ENCODE measurements at regions not wholly inside any gene's neighbourhood (a gene's known extent, or its start where the extent isn't known, plus 50 kb on each side); places are given as distances from the start of the nearest gene placed in this dataset.
"Not testable (repeated sequence)": the region's sequence is repeated elsewhere in the genome, so short reads cannot be mapped to it uniquely, and the experiment has no call there.

DNA sequence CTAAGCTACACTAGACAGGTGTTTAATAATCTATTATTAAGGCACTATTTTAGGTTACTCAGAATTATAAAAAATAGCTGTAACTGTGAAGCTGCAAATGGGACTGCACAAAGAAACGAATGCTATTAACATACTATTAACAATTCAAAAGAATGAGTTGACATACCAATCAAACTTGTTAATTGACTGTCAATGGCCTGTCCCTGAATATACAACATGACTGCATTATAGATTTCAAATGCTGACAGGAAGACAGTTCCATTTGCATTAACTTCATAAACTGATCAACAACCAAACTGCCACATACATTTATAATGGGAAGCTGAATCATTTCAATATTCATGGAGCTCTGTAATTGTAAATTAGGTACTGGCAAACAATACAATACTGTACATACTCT, 169.0 kb upstream of the NANOGP8 start:
- no peak overlapping the region for H3K4me3 ChIP-seq (ENCODE audit: low read depth, low read length)
- TF ChIP-seq, protein P1, sequence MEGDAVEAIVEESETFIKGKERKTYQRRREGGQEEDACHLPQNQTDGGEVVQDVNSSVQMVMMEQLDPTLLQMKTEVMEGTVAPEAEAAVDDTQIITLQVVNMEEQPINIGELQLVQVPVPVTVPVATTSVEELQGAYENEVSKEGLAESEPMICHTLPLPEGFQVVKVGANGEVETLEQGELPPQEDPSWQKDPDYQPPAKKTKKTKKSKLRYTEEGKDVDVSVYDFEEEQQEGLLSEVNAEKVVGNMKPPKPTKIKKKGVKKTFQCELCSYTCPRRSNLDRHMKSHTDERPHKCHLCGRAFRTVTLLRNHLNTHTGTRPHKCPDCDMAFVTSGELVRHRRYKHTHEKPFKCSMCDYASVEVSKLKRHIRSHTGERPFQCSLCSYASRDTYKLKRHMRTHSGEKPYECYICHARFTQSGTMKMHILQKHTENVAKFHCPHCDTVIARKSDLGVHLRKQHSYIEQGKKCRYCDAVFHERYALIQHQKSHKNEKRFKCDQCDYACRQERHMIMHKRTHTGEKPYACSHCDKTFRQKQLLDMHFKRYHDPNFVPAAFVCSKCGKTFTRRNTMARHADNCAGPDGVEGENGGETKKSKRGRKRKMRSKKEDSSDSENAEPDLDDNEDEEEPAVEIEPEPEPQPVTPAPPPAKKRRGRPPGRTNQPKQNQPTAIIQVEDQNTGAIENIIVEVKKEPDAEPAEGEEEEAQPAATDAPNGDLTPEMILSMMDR (IDR thresholded peaks at IDR 0.05; ENCODE audit: low read depth, low read length) = no peak
- no peaks in the 10 kb centered on the region for H3K9me3 ChIP-seq
- no peaks in the 10 kb centered on the region for H3K36me3 ChIP-seq
- no peaks in the 10 kb centered on the region for H3K27me3 ChIP-seq
- H3K4me1 ChIP-seq = peaks cover 3% of the 10 kb centered on the region
- DNase-seq = no peak

DNA sequence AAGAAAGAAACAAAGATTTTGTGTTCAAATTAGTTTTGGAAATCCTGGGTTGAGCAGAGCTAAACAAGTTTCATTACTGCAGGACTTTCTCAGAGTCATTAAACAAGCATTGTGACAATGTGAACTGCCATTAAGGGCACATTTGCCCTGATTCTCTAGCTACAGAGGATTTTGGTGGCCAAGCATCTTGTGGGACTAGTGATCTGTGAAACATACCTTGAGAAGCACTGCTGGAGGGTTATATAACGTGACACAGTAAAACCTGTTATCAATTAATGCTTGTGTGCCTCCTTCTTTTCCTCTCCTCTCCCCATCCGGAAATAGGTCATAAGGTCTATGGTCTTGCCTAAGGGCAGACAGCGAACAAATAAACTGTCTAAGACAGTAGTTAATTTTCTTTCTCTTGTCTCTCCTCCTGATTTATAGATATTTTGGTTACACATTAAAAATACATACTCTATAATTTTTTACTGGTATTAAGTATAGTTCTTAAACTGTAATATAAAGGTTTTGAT, 167.3 kb upstream of the NANOGP8 start:
- no peaks in the 10 kb centered on the region for H3K9me3 ChIP-seq
- H3K4me3 ChIP-seq (ENCODE audit: low read depth, low read length) = no peak overlapping the region
- no peaks in the 10 kb centered on the region for H3K27me3 ChIP-seq
- H3K36me3 ChIP-seq = no peaks in the 10 kb centered on the region
- DNase-seq = no peak
- TF ChIP-seq, protein P1 (IDR thresholded peaks at IDR 0.05; ENCODE audit: low read depth, low read length) = no peak
- H3K4me1 ChIP-seq = peaks cover 3% of the 10 kb centered on the region

DNA sequence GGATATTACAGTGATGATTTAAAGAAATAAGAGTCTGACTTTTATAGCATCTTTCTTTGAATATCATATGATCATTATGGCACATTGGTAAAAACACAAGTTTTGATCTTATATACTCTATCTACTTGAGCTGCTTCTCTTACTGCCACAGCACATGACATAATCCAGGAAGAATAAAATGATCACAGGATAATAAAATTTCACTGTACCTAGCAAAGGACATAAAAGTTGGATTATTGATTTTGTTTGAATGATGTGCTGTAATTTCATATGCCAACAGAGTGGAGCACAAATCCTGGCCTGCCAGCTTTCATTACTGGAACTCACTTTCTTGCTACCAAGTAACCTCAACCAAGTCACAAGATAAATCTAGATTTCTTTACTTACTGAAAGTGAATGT, 162.1 kb upstream of the NANOGP8 start:
- no peak overlapping the region for H3K4me3 ChIP-seq (ENCODE audit: low read depth, low read length)
- TF ChIP-seq, protein P1 (IDR thresholded peaks at IDR 0.05; ENCODE audit: low read depth, low read length) = no peak
- H3K36me3 ChIP-seq = no peaks in the 10 kb centered on the region
- no peaks in the 10 kb centered on the region; the same call in 1 of the 2 replicates for H3K4me1 ChIP-seq
- no peaks in the 10 kb centered on the region for H3K27me3 ChIP-seq
- no peaks in the 10 kb centered on the region for H3K9me3 ChIP-seq
- DNase-seq = no peak

DNA sequence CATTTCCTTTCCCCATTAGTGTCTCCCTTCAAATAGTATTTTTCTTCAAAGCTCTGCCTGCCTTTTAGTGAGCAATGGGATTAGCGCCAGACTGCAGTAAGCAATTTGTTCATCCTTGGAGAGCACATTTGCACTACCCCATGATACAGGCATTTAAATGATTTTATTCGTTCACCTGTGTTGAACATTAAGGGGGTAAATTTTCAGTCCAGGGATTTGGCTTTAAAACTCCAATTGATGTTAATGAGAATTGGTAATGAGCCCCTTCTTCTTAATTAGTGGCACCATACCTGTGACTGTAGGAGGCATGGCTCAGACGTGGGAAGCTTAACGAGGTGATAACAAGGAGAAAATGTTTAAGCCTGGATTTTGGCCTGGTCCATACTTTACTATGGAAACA, 161.4 kb upstream of the NANOGP8 start:
- TF ChIP-seq, protein P1 (IDR thresholded peaks at IDR 0.05; ENCODE audit: low read depth, low read length) = no peak
- no peak for DNase-seq
- no peak overlapping the region for H3K4me3 ChIP-seq (ENCODE audit: low read depth, low read length)
- no peaks in the 10 kb centered on the region for H3K9me3 ChIP-seq
- H3K36me3 ChIP-seq = no peaks in the 10 kb centered on the region
- H3K27me3 ChIP-seq = no peaks in the 10 kb centered on the region
- H3K4me1 ChIP-seq = no peaks in the 10 kb centered on the region; the same call in 1 of the 2 replicates

DNA sequence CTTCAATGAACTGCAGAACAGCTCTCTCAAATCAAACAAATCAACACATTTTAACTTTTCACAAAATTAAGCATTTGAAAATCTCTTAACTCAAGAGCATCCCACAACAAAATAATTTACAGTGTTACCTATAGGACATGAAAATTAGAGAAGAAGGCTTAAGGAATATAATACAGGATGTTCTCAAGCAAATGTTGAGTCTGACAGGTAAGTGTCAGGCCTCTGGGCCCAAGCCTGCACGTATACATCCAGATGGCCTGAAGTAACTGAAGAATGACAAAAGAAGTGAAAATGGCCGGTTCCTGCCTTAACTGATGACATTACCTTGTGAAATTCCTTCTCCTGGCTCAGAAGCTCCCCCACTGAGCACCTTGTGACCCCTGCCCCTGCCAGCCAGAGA, 160.6 kb upstream of the NANOGP8 start:
- not testable (repeated sequence) for H3K27me3 ChIP-seq

DNA sequence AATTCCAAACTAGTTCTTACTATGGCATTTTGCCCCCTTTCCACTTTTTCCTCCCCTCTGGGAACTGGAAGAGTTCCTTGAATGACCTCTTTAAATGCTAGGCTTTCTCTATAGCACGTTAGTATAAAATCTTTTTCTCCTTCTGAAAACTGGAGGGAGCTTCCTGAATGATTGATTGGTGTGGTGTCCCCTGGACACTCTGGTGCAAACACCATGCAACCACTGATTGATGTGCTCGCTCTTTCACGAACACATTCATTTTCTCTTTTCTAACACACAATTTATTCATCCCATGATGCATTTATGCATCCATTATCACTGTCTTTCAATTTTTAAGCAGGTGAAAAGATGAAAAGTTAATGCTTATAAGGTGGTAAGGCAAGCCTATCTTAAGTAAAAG, 159.1 kb upstream of the NANOGP8 start:
- H3K36me3 ChIP-seq = no peaks in the 10 kb centered on the region
- no peak for DNase-seq
- no peaks in the 10 kb centered on the region for H3K27me3 ChIP-seq
- H3K4me1 ChIP-seq = no peaks in the 10 kb centered on the region; the same call in 1 of the 2 replicates
- H3K9me3 ChIP-seq = no peaks in the 10 kb centered on the region
- TF ChIP-seq, protein P1 (IDR thresholded peaks at IDR 0.05; ENCODE audit: low read depth, low read length) = no peak
- H3K4me3 ChIP-seq (ENCODE audit: low read depth, low read length) = no peak overlapping the region

More for the DNA sequence above, 160.6 kb upstream of the NANOGP8 start:
- not testable (repeated sequence) for DNase-seq; H3K4me3 ChIP-seq (ENCODE audit: low read depth, low read length); H3K36me3 ChIP-seq; H3K9me3 ChIP-seq; H3K4me1 ChIP-seq

DNA sequence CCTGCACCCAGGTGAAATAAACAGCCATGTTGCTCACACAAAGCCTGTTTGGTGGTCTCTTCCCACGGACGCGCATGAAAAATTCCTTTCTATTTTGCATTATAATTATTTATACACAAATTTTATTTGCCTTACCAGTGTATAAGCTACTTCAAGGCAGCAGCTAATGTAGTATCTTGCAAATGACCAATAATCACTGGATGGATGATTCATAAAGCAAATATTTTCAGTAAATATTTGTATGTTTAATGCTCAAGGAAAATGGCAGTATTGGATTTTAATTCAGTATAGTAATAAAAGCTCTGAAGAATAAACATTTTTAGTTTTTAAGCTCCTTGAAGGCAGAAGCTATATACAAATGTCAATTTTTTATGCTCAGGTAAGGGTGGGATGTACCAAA, 158.7 kb upstream of the NANOGP8 start:
- TF ChIP-seq, protein P1 (IDR thresholded peaks at IDR 0.05; ENCODE audit: low read depth, low read length) = no peak
- Histone ChIP-seq H3K36me3 (no peaks in the 10 kb centered on the region), H3K4me3 (ENCODE audit: low read depth, low read length) (no peak overlapping the region), H3K9me3 (no peaks in the 10 kb centered on the region), H3K27me3 (no peaks in the 10 kb centered on the region), H3K4me1 (no peaks in the 10 kb centered on the region; the same call in 1 of the 2 replicates)
- no peak for DNase-seq

DNA sequence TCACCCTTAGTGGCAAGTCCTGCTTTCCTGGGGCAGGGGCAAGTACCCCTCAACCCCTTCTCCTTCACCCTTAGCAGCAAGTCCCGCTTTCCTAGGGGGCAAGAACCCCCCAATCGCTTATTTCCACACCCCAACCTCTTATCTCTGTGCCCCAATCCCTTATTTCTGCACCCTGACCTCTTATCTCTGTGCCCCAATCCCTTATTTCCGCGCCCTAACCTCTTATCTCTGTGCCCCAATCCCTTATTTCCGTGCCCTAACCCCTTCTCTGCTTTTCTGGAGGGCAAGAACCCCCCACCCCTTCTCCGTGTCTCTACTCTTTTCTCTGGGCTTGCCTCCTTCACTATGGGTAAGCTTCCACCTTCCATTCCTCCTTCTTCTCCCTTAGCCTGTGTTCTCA, 154.6 kb upstream of the NANOGP8 start:
- not testable (repeated sequence) for H3K9me3 ChIP-seq; H3K4me1 ChIP-seq; H3K27me3 ChIP-seq; H3K4me3 ChIP-seq (ENCODE audit: low read depth, low read length); H3K36me3 ChIP-seq; DNase-seq

DNA sequence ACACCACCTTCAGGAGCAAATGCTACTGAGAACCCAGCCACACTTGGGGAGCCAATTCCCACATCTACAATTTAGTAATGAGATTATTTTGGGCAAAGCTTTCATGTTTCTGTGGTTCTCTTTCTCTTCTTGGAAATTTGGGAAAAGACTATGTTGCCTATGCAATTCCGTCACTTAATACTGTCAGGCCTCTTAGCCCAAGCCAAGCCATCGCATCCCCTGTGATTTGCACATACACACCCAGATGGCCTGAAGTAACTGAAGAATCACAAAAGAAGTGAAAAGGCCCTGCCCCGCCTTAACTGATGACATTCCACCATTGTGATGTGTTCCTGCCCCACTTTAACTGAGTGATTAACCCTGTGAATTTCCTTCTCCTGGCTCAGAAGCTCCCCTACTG, 153.4 kb upstream of the NANOGP8 start:
- H3K4me3 ChIP-seq (ENCODE audit: low read depth, low read length); DNase-seq; H3K4me1 ChIP-seq: not testable (repeated sequence)

More for the DNA sequence above, 153.4 kb upstream of the NANOGP8 start:
- not testable (repeated sequence) for H3K9me3 ChIP-seq, H3K27me3 ChIP-seq, H3K36me3 ChIP-seq
